Omental fat pad (tissue), 3 donors: ENCODE measurements at regions not wholly inside any gene's neighbourhood (a gene's known extent, or its start where the extent isn't known, plus 50 kb on each side); places are given as distances from the start of the nearest gene placed in this dataset.

ENCODE experiments used
- ATAC-seq: fragments of 150-250 bp; one replicate; pipeline ENCODE4 v1.9.1; 2016; ENCODE audit warnings: mild to moderate bottlenecking, moderate library complexity; ENCODE audit not compliant: low FRiP score
- DNase-seq: peaks from one replicate; pipeline ENCODE4 v3.0.0-alpha.2; 2019; ENCODE audit warnings: low spot score
- CTCF ChIP-seq, 3 donors: fragments of 450-650 bp; IDR thresholded peaks; one replicate each; pipeline ENCODE4 v1.5.1; 2016 to 2017; ENCODE audit warnings: antibody characterized with exemption in 3 of 3, mild to moderate bottlenecking in 3 of 3, moderate library complexity in 2 of 3

DNA sequence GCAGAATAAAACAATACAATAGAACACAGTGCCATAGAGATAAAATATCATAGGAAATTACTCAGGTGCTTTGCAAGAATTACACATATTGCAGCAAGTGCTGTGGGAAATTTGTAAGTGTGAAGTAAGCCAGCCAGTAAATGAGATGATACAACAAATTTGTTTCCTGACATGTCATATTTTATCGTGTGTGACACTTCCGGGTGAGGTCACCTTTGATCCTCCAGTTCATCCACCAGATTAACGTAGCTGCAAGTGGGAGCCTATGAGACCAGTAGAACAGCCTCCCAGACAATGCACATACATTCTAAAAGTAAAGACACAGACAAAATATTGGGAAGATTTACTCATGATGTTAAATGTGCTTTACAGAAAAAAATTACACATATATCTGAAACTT is 72.2 kb downstream of the PRDM9 start:
- DNase-seq (no peak), ATAC-seq (no peak)
- TF ChIP-seq CTCF (IDR thresholded peaks at IDR 0.05): no peak

DNA sequence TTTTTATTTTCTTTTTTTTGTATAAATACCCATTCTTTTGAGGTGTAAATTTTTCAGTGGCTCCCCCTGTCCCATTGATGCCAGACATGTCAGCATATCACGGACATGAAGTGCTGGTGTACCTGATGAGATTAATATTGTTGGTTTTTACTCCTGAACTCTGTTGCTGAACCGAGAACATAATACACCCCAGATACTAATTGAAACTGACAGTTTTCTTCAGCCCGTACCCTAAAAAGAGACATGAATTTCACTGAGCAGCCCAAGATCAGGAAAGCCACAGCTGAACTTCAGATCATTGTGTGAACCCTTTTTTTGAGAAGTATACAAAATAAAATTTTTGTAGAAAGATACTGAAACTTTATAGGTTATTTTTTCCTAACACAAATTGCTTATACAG is 75.7 kb downstream of the PRDM9 start:
- TF ChIP-seq CTCF (IDR thresholded peaks at IDR 0.05): no peak
- ATAC-seq (no peak), DNase-seq (no peak)

GRCh38 chr5:23588841-23589326 is 81.5 kb downstream of the PRDM9 start:
- ATAC-seq (no peak), DNase-seq (no peak)
- TF ChIP-seq CTCF (IDR thresholded peaks at IDR 0.05): no peak

DNA sequence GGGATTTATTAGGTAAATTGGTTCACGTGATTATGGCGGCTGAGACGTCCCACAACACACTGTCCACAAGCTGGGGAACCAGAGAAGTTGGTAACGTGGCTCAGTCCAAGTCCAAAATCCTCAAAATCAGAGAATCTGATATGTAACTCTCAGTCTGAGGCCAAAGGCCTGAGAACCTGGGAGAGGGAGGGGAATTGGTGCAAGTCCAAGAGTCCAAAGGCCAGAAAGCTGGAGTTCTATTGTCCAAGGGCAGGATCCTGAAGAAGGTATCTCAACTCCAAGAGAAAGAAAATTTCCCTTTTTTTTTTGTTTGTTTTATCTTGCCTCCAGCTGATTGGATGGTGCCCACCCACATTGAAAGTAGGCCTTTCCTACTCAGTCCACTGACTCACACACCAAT is 83.8 kb downstream of the PRDM9 start:
- no peak for DNase-seq
- TF ChIP-seq CTCF (IDR thresholded peaks at IDR 0.05): no peak
- ATAC-seq: no peak

DNA sequence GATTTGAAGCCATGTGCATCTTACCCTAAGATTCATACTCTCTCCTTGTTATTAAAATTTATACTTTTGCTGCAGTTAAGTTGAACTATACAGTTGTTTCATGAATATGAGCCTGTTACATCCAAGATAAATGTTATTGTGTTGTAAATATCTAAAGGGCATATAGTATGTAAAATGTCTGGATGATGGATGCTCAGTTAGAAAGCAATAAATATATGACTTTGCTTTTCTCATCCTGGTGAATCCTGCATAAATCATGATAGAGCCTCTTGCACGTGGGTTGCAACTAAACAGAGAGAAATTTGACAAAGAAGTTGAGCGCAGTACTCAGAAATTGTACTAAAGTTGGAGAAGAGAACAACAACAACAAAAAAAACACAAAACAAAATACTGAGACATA is 99.5 kb downstream of the PRDM9 start:
- DNase-seq: no peak
- TF ChIP-seq CTCF (IDR thresholded peaks at IDR 0.05): no peak
- ATAC-seq: no peak

- no peak for DNase-seq
- no peak for TF ChIP-seq CTCF (IDR thresholded peaks at IDR 0.05)
- ATAC-seq: no peak
Measured at GRCh38 chr5:23612701-23613100, 105.3 kb downstream of the PRDM9 start.

GRCh38 chr5:23613566-23613965 is 106.2 kb downstream of the PRDM9 start:
- no peak for DNase-seq
- TF ChIP-seq CTCF (IDR thresholded peaks at IDR 0.05): no peak
- ATAC-seq: no peak
